H9 (cell line): ENCODE measurements at regions not wholly inside any gene's neighbourhood (a gene's known extent, or its start where the extent isn't known, plus 50 kb on each side); places are given as distances from the start of the nearest gene placed in this dataset.

Experiments used
- DNase-seq: peaks from one replicate; pipeline ENCODE4 v3.0.0-alpha.2; 2017
- H2AFZ ChIP-seq: one replicate; pipeline ENCODE4 v1.6.1; 2013; ENCODE audit warnings: mild to moderate bottlenecking, low read length, control low read depth, moderate library complexity
- H2AK5ac ChIP-seq: 2 replicates; pipeline ENCODE4 v1.6.1; 2013; ENCODE audit warnings: low read length, control low read depth, mixed read lengths; ENCODE audit not compliant: insufficient read length
- H2BK120ac ChIP-seq: one replicate; pipeline ENCODE4 v1.6.1; 2013; ENCODE audit warnings: low read depth, mild to moderate bottlenecking, low read length, control low read depth, inconsistent platforms; ENCODE audit not compliant: poor library complexity, severe bottlenecking
- H2BK12ac ChIP-seq: 2 replicates; pipeline ENCODE4 v1.6.1; 2013; ENCODE audit warnings: low read length, control low read depth, mixed read lengths, low read depth; ENCODE audit not compliant: insufficient read length
- H2BK15ac ChIP-seq: 2 replicates; pipeline ENCODE4 v1.6.1; 2013; ENCODE audit warnings: low read depth, low read length, control low read depth
- H2BK20ac ChIP-seq: one replicate; pipeline ENCODE4 v1.6.1; 2013; ENCODE audit warnings: low read depth, mild to moderate bottlenecking, low read length, control low read depth, inconsistent platforms; ENCODE audit not compliant: poor library complexity, severe bottlenecking
- H2BK5ac ChIP-seq: 2 replicates; pipeline ENCODE4 v1.6.1; 2013; ENCODE audit warnings: low read length, control low read depth, mixed read lengths; ENCODE audit not compliant: insufficient read length
- H3K14ac ChIP-seq: 2 replicates; pipeline ENCODE4 v1.6.1; 2013; ENCODE audit warnings: low read length, control low read depth; ENCODE audit not compliant: insufficient read depth
- H3K18ac ChIP-seq: 2 replicates; pipeline ENCODE4 v1.6.1; 2013; ENCODE audit warnings: low read depth, mild to moderate bottlenecking, mixed read lengths, low read length, control low read depth; ENCODE audit not compliant: insufficient read length
- H3K23ac ChIP-seq: 2 replicates; pipeline ENCODE4 v1.6.1; 2013; ENCODE audit warnings: low read length, control low read depth, mixed read lengths, low read depth; ENCODE audit not compliant: insufficient read length
- H3K23me2 ChIP-seq: 2 replicates; pipeline ENCODE4 v1.6.1; 2013; ENCODE audit warnings: low read depth, mild to moderate bottlenecking, mixed read lengths, low read length, control low read depth; ENCODE audit not compliant: insufficient read length, poor library complexity, severe bottlenecking
- H3K27ac ChIP-seq: 2 replicates; pipeline ENCODE4 v1.5.1; 2013; ENCODE audit warnings: low read length, control low read depth, mixed read lengths, low read depth; ENCODE audit not compliant: insufficient read length
- H3K27me3 ChIP-seq: 2 replicates; pipeline ENCODE4 v1.6.1; 2013; ENCODE audit warnings: low read length, control low read depth, inconsistent platforms; ENCODE audit not compliant: insufficient read depth
- H3K4ac ChIP-seq: 2 replicates; pipeline ENCODE4 v1.6.1; 2013; ENCODE audit warnings: low read depth, mild to moderate bottlenecking, control low read depth, inconsistent platforms, low read length, moderate library complexity
- H3K4me1 ChIP-seq: 2 replicates; pipeline ENCODE4 v1.6.1; 2013; ENCODE audit warnings: low read length, control low read depth, inconsistent platforms; ENCODE audit not compliant: insufficient read depth
- H3K4me2 ChIP-seq: 2 replicates; pipeline ENCODE4 v1.6.1; 2013; ENCODE audit warnings: low read length, control low read depth, mixed read lengths; ENCODE audit not compliant: insufficient read length, insufficient read depth
- H3K56ac ChIP-seq: 2 replicates; pipeline ENCODE4 v1.6.1; 2013; ENCODE audit warnings: low read depth, mild to moderate bottlenecking, mixed read lengths, low read length, control low read depth; ENCODE audit not compliant: insufficient read length
- H3K79me1 ChIP-seq: 2 replicates; pipeline ENCODE4 v1.6.1; 2013; ENCODE audit warnings: low read depth, mild to moderate bottlenecking, moderate library complexity, low read length, control low read depth, inconsistent platforms; ENCODE audit not compliant: insufficient read depth, poor library complexity, severe bottlenecking
- H3K79me2 ChIP-seq: 2 replicates; pipeline ENCODE4 v1.6.1; 2013; ENCODE audit warnings: low read length, control low read depth, inconsistent platforms; ENCODE audit not compliant: insufficient read depth
- H3K9ac ChIP-seq: 2 replicates; pipeline ENCODE4 v1.6.1; 2013; ENCODE audit warnings: low read length, control low read depth, mixed read lengths; ENCODE audit not compliant: insufficient read length; ENCODE audit errors: extremely low read depth
- H3K9me3 ChIP-seq: one replicate; pipeline ENCODE4 v1.6.1; 2013; ENCODE audit warnings: low read depth, low read length, inconsistent platforms; ENCODE audit not compliant: control insufficient read depth
- H3T11ph ChIP-seq: one replicate; pipeline ENCODE4 v1.6.1; 2013; ENCODE audit warnings: mild to moderate bottlenecking, low read length, control low read depth, inconsistent platforms
- H4K20me1 ChIP-seq: one replicate; pipeline ENCODE4 v1.6.1; 2013; ENCODE audit not compliant: control insufficient read depth, insufficient read length, insufficient read depth
- H4K5ac ChIP-seq: 2 replicates; pipeline ENCODE4 v1.6.1; 2013; ENCODE audit warnings: low read depth, mild to moderate bottlenecking, mixed read lengths, low read length, control low read depth; ENCODE audit not compliant: insufficient read length
- H4K8ac ChIP-seq: replicated peaks from 2 replicates; pipeline ENCODE4 v1.6.1; 2013; ENCODE audit warnings: low read length, control low read depth, mixed read lengths, low read depth; ENCODE audit not compliant: insufficient read length
- H4K91ac ChIP-seq: 2 replicates; pipeline ENCODE4 v1.6.1; 2013; ENCODE audit warnings: low read depth, mild to moderate bottlenecking, moderate library complexity, mixed read lengths, low read length, control low read depth; ENCODE audit not compliant: insufficient read length
- H3K27ac Mint-ChIP-seq, 3 experiments: 2 replicates in 2 of 3; 3 replicates in 1 of 3; pipeline ENCODE4 v1.8.0; 2020 to 2021; ENCODE audit warnings: mixed read lengths in 3 of 3, mild to moderate bottlenecking in 1 of 3, moderate library complexity in 1 of 3
- H3K27me3 Mint-ChIP-seq: 2 replicates; pipeline ENCODE4 v1.8.0; 2021; ENCODE audit warnings: low read depth, mild to moderate bottlenecking, moderate library complexity, mixed read lengths
- H3K36me3 Mint-ChIP-seq, 3 experiments: 2 replicates in 2 of 3; 3 replicates in 1 of 3; pipeline ENCODE4 v1.8.0; 2020 to 2021; ENCODE audit warnings: low read depth in 3 of 3, mixed read lengths in 3 of 3; ENCODE audit not compliant: insufficient read depth in 1 of 3
- H3K4me1 Mint-ChIP-seq, 2 experiments: 2 replicates each; pipeline ENCODE4 v1.8.0; 2020; ENCODE audit warnings: mixed read lengths in 2 of 2
- H3K4me3 Mint-ChIP-seq, 2 experiments: 2 replicates in 1 of 2; 3 replicates in 1 of 2; pipeline ENCODE4 v1.8.0; 2020 to 2021; ENCODE audit warnings: mild to moderate bottlenecking in 2 of 2, mixed read lengths in 2 of 2, moderate library complexity in 1 of 2
- H3K9me3 Mint-ChIP-seq, 2 experiments: 2 replicates in 1 of 2; 3 replicates in 1 of 2; pipeline ENCODE4 v1.8.0; 2020; ENCODE audit warnings: mild to moderate bottlenecking in 2 of 2, mixed read lengths in 2 of 2, moderate library complexity in 1 of 2
- CTCF ChIP-seq: fragments of 200-600 bp; sonication (generic); conservative IDR thresholded peaks from 3 replicates; pipeline ENCODE4 v1.8.0; 2021; ENCODE audit warnings: antibody characterized with exemption, mild to moderate bottlenecking
- WGBS: extraction: QIAGEN DNeasy Blood & Tissue Kit; methylation state at CpG from one replicate; pipeline ENCODE4 v1.1.7; 2013; ENCODE audit warnings: missing lambda C conversion rate, low lambda C conversion rate, mixed read lengths; ENCODE audit not compliant: insufficient read length; ENCODE audit errors: extremely low coverage; 5-methylcytosine and 5-hydroxymethylcytosine counted together

DNA sequence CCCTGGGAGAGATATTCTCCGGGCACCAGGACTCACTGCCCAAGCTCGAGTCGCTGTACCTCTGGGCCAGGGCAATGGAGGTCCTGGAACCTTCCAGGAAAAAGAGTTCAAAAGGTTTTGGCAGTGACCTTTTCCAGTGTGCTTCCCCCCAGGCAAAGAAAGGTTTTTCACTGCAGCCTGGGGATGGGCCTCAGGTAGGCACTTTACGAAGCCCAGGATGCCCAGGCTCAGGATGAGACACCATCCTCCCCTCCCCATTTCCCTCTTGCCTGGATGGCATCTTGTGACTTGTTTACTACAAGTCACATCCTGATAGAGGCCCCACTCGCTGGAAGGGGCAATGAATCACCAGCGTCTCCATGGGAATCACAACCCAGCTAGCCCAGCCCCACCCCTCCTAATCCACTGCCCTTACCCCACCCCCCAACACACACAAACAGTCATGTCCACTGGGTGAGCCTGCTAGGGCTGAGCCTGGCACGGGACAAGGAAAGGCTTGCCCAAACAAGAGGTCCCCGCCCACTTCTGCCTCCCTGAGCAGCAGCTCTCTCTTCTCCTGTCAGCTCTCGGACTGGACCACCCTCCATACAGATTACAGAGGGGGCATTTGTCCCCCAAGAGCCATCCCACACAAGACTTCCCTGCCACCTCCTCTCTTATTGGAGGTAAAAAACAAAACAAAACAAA, 93.8 kb upstream of the SMNDC1 start:
- Histone ChIP-seq H3K27ac (no peak overlapping the region), H3K23me2 (no peaks in the 10 kb centered on the region), H3K4me2 (no peak overlapping the region)

More for the DNA sequence above, 93.8 kb upstream of the SMNDC1 start:
- no peaks in the 10 kb centered on the region for H4K20me1 ChIP-seq
- H3K4me1 ChIP-seq: peaks cover 3% of the 10 kb centered on the region; the same call in 1 of the 2 replicates
- H2BK120ac ChIP-seq: no peak overlapping the region
- no peak overlapping the region for H4K8ac ChIP-seq
- no peak overlapping the region for H4K91ac ChIP-seq
- H3K79me1 ChIP-seq: no peaks in the 10 kb centered on the region
- no peaks in the 10 kb centered on the region for H3K27me3 ChIP-seq
- H3T11ph ChIP-seq: no peak overlapping the region
- H3K4ac ChIP-seq: no peak overlapping the region
- no peak overlapping the region for H3K9ac ChIP-seq
- WGBS: no CpG with 5 or more reads among the region's 9 CpGs
- H4K5ac ChIP-seq: no peak overlapping the region
- peaks cover 3% of the 10 kb centered on the region for H3K27me3 Mint-ChIP-seq
- DNase-seq: no peak
- TF ChIP-seq CTCF: no peak
- H3K4me3 Mint-ChIP-seq: no peak overlapping the region
- no peak overlapping the region for H2AFZ ChIP-seq
- H3K9me3 Mint-ChIP-seq: no peaks in the 10 kb centered on the region; a peak in 1 of 5 replicates
- H3K36me3 Mint-ChIP-seq: no peaks in the 10 kb centered on the region; a peak in 1 of 7 replicates
- no peaks in the 10 kb centered on the region for H3K79me2 ChIP-seq
- H3K4me1 Mint-ChIP-seq: peaks cover 22% of the 10 kb centered on the region in 2 experiments
- no peak overlapping the region for H2BK12ac ChIP-seq
- no peak overlapping the region for H2BK20ac ChIP-seq
- H3K18ac ChIP-seq: no peak overlapping the region
- H3K14ac ChIP-seq: no peak overlapping the region
- no peak overlapping the region for H2BK15ac ChIP-seq
- no peak overlapping the region for H3K56ac ChIP-seq
- H3K9me3 ChIP-seq: no peaks in the 10 kb centered on the region
- peak overlapping the region in 1 of 3 experiments; percentile 36; a peak in 1 of 7 replicates for H3K27ac Mint-ChIP-seq
- no peak overlapping the region for H2AK5ac ChIP-seq
- no peak overlapping the region for H2BK5ac ChIP-seq
- H3K23ac ChIP-seq: no peak overlapping the region
